RPMI8226 (cell line): ENCODE measurements at regions not wholly inside any gene's neighbourhood (a gene's known extent, or its start where the extent isn't known, plus 50 kb on each side); places are given as distances from the start of the nearest gene placed in this dataset.

Experiments used
- DNase-seq: peaks from one replicate; pipeline ENCODE4 v3.0.0-alpha.2; 2015

DNA sequence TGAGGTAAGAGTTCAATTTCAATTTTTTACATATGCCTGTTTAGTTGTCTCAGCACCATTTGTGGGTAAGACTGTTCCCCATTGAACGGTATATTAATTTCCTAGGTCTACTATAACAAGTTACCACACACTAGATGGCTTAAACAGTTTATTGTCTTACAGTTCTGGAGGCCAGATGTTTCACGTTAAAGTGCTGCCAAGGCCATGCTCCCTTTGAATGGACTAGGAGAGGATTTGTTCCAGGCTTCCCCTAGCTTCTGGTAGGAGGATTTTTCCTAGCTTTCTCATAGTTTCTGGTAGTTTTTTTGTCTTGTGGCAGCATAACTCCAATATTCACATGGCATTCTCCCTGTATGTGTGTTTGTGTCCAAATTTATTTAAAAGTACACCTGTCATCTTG, 149.3 kb upstream of the CYSLTR1 start:
- DNase-seq = no peak

DNA sequence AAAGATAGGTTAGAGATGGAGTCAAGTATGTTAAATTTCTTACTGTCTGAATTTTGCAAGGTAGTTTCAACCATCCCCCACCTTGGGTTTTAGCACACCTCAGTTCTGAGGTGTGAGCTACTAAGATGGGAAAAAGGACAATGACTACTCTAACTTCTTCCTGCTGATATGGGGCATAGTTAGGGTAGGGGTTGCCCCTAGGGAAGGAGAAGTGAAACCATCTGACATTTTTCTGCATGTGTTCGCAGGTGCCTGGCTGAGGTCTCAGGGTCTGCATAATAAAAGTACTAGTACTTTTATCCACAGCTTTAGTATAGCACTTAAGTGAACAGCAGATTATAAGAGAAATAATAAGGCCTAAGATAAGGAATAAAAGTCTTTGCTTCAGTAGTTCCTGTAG, 129.5 kb upstream of the CYSLTR1 start:
- peak; percentile 3 for DNase-seq

DNA sequence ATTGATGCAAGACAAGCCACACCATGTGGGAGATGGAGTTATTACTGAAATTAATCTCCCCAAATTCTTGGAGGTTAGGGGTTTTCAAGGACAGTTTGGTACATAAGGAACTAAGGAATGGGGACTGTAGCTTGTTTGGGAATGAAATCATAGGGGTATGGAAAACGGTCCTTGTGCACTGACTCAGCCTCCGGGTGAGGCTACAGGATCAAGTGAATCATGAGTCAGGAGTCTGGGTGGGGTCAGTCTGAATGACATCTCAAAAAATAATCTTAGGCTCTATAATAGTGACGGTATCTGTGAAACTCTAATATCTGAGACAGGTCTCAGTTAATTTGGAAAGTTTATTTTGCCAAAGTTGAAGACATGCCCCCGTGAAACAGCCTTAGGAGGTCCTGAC, 128.5 kb upstream of the CYSLTR1 start:
- no peak for DNase-seq

DNA sequence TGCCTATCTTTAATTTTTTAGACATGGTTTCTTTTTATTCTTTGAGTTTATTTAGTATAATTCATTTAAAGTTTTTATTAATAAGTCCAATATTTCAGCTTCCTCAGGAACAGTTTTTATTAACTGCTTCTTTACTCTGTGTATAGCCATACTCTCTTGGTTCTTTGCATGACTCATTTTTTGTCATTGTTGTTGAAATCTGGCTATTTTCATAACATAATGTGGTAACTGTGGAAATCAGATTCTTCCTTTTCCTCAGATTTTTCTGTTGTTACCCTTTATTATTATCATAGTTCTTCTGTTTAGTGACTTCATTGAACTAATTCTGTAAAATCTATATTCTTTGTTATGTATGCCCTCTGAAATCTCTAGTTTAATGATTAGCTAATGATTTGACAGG, 124.9 kb upstream of the CYSLTR1 start:
- DNase-seq = no peak

DNA sequence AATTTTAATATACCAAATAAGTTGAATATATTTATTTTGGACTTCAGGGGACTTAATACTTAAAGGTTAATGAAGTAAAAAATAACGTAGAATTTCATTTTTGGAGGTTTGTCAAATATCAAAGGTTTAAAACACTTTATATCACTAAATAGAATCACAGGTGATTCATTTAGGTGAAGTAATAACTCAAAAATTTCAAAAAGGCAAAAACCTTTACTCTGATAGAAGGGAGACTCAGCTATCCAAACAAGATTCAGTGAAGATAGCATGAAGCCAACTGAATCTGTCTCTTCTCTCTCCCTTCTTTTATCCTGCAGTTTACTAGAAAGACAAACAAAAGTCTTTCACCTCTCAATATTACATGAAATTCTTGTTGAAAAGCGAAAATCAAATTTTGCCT, 110.2 kb upstream of the CYSLTR1 start:
- DNase-seq = no peak

DNA sequence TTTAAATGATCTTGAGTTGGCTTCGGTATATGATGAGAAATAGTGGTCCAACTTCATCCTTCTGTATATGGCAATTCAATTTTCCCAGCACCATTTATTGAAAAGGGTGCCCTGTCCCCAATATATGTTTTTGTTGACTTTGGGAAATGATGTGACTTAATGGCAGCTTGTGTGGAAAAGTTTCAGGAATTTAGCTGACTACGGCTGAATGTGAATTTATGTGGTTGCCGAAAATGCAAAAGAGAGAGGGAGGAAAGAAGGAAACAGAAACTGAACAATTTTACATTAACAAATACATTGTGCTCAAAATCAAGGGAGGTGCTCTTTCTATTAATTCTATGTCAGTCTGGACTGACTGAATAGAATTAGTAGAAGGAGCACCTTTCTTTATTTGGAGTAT, 101.8 kb upstream of the CYSLTR1 start:
- DNase-seq = no peak

DNA sequence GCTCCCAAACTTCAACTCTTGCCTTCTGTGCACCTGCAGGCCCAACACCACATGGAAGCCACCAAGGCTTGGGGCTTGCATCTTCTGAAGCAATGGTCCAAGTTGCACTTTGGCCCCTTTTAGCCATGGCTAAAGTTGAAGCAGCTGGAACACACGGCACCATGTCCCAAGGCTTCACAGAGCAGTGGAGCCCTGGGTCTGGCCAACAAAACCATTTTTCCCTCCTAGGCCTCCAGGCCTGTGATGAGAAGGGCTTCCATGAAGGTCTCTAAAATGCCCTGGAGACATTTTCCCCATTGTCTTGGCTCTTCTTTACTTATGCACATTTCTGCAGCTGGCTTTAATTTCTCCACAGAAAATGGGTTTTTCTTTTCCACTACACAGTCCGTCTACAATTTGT, 61.3 kb upstream of the CYSLTR1 start:
- DNase-seq = no peak

DNA sequence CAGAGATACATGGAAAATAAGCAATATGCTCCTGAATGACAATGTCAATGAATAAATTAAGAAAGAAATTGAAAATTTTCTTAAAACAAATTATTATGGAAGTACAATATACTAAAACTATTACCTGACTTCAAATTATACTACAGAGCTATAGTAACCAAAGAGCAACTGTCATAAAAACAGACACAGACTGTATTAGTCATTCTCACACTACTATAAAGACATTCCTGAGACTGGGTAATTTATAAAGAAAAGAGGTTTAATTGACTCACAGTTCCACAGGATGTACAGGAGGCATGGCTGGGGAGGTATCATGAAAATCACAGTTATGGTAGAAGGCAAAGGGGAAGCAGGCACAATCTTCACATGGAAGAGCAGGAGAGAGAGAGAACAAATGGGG, 60.0 kb upstream of the CYSLTR1 start:
- no peak for DNase-seq

DNA sequence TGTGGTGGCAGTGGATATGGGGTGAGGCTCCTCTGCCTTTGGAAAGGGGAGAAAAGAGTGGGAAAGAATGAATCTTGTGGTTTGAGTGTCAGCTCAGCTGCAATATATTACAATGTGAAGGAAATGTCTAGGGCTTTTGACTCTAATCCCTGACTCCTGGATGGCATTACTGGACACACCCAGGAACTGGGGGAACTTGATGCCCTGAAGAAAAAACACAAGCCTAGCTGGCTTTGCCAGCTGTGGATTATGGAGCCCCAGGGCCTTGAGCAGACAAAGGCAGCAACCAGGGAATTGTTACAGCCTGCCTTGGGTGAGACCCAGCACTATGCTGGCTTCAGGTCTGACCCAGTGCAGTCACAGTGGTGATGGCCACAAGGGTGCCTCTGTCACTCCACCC, 57.1 kb upstream of the CYSLTR1 start:
- DNase-seq = no peak

DNA sequence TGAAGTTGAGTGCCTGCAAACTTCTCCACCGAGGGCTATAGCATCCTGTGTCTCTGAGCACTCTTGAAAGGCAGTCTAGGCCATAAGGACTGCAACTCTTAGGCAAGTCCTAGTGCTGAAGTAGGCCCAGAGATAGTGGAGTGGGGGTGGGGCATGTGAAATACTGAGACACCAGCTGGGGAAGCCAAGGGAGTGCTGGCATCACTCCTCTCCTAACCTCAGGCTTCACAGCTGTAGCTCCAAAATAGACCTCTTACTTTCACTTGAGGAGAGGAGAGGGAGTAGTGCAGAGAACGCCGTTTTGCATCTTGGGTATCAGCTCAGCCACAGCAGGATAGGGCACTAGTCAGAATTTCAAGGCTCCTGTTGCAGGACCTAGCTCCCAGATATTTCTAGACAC, 56.2 kb upstream of the CYSLTR1 start:
- no peak for DNase-seq

DNA sequence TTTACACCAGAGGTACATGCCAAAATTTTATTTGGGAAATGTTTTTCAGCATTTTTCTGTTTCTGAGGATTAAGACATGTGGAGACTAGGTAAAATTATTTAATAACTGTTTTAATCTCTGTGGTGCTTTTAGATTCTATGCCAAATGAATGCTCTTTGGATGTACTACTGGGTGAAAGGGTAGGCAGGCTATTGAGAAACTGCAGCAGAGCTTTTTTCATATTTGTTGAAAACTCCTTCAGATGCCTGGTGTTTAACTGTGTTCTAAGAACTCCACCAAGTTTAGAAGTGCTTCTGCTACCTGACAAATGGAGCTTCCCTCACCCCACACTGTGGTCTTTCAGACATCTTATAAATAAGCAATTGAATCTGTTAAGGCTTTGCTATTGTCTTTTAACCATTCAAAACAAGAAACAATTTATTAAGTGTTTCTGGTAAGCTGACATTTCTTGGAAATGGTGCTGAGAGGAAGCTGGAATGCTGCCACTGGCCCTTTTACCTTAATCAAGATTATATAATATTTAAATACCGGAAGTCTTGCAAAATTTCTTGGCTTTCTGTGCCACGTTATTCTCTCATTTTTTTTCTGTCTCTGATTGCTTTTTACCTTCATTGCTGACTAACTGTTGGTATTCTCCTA, 51.2 kb upstream of the CYSLTR1 start:
- DNase-seq = no peak
